ENCODE measurements at regions not wholly inside any gene's neighbourhood (a gene's known extent, or its start where the extent isn't known, plus 50 kb on each side); places are given as distances from the start of the nearest gene placed in this dataset.

GRCh38 chr22:44371741-44372525 lies 59.2 kb upstream of the SHISAL1 start:
- TF ChIP-seq POLR2A (IDR thresholded peaks at IDR 0.05) (no peak), CTCF (IDR thresholded peaks at IDR 0.05) (no peak), POLR2AphosphoS5 (IDR thresholded peaks at IDR 0.05) (no peak)

All from sigmoid colon (tissue), 4 donors.